ENCODE measurements at regions not wholly inside any gene's neighbourhood (a gene's known extent, or its start where the extent isn't known, plus 50 kb on each side); places are given as distances from the start of the nearest gene placed in this dataset.

GRCh38 chr3:5270666-5271371, 83.3 kb downstream of the EDEM1 start:
- no peak for DNase-seq (ENCODE audit: low read depth, low spot score)

- no peak for DNase-seq (ENCODE audit: low read depth, low spot score)
Observed at GRCh38 chr3:5271372-5271683, 83.8 kb downstream of the EDEM1 start.

GRCh38 chr3:5272387-5272786, 84.9 kb downstream of the EDEM1 start:
- no peak for DNase-seq (ENCODE audit: low read depth, low spot score)

GRCh38 chr3:5274091-5274490, 86.6 kb downstream of the EDEM1 start:
- DNase-seq (ENCODE audit: low read depth, low spot score) = no peak

- no peak for DNase-seq (ENCODE audit: low read depth, low spot score)
Observed at GRCh38 chr3:5275529-5275928, 88.0 kb downstream of the EDEM1 start.

- DNase-seq (ENCODE audit: low read depth, low spot score) = no peak
Observed at GRCh38 chr3:5276934-5277333, 89.4 kb downstream of the EDEM1 start.

- no peak for DNase-seq (ENCODE audit: low read depth, low spot score)
Observed at GRCh38 chr3:5277612-5278236, 90.2 kb downstream of the EDEM1 start.

GRCh38 chr3:5278666-5279065, 91.2 kb downstream of the EDEM1 start:
- no peak for DNase-seq (ENCODE audit: low read depth, low spot score)

- no peak for DNase-seq (ENCODE audit: low read depth, low spot score)
Observed at GRCh38 chr3:5282703-5283102, 95.2 kb downstream of the EDEM1 start.

GRCh38 chr3:5285439-5285838, 97.9 kb downstream of the EDEM1 start:
- no peak for DNase-seq (ENCODE audit: low read depth, low spot score)

GRCh38 chr3:5290915-5291314, 103.4 kb downstream of the EDEM1 start:
- no peak for DNase-seq (ENCODE audit: low read depth, low spot score)

- DNase-seq (ENCODE audit: low read depth, low spot score) = no peak
Observed at GRCh38 chr3:5292512-5292911, 105.0 kb downstream of the EDEM1 start.

- DNase-seq (ENCODE audit: low read depth, low spot score) = no peak
Observed at GRCh38 chr3:5293207-5293606, 105.7 kb downstream of the EDEM1 start.

- no peak for DNase-seq (ENCODE audit: low read depth, low spot score)
Observed at GRCh38 chr3:5294356-5294755, 106.8 kb downstream of the EDEM1 start.

GRCh38 chr3:5295191-5295690, 107.7 kb downstream of the EDEM1 start:
- no peak for DNase-seq (ENCODE audit: low read depth, low spot score)

- DNase-seq (ENCODE audit: low read depth, low spot score) = no peak
Observed at GRCh38 chr3:5296362-5296761, 108.9 kb downstream of the EDEM1 start.

- no peak for DNase-seq (ENCODE audit: low read depth, low spot score)
Observed at GRCh38 chr3:5297895-5298294, 110.4 kb downstream of the EDEM1 start.

GRCh38 chr3:5298453-5298852, 110.9 kb downstream of the EDEM1 start:
- DNase-seq (ENCODE audit: low read depth, low spot score) = no peak

- no peak for DNase-seq (ENCODE audit: low read depth, low spot score)
Observed at GRCh38 chr3:5299161-5299560, 111.7 kb downstream of the EDEM1 start.

- DNase-seq (ENCODE audit: low read depth, low spot score) = no peak
Observed at GRCh38 chr3:5300638-5301037, 113.1 kb downstream of the EDEM1 start.

- no peak for DNase-seq (ENCODE audit: low read depth, low spot score)
Observed at GRCh38 chr3:5301651-5302297, 114.3 kb downstream of the EDEM1 start.

- DNase-seq (ENCODE audit: low read depth, low spot score) = no peak
Observed at GRCh38 chr3:5302661-5303060, 115.2 kb downstream of the EDEM1 start.

- DNase-seq (ENCODE audit: low read depth, low spot score) = no peak
Observed at GRCh38 chr3:5304188-5304587, 116.7 kb downstream of the EDEM1 start.
